Pancreas (tissue), 10 donors: ENCODE measurements at regions not wholly inside any gene's neighbourhood (a gene's known extent, or its start where the extent isn't known, plus 50 kb on each side); places are given as distances from the start of the nearest gene placed in this dataset.

Source experiments
- ATAC-seq, 4 donors: fragments of 200-7000 bp; cut with Tn5 transposase; one replicate each; pipeline versions ENCODE4 v1.8.0 to v1.9.1; 2020; ENCODE audit warnings: mild to moderate bottlenecking in 4 of 4, moderate library complexity in 4 of 4
- DNase-seq, 6 donors: peaks; one replicate each; pipeline ENCODE4 v3.0.0-alpha.2; 2020
- FAIRE-seq: peaks from 2 replicates; lab custom pipeline; 2012; peaks lifted over from hg19 to GRCh38; lab: Jason Lieb, UNC
- H3K27ac ChIP-seq, 4 donors: fragments of 200-600 bp; sonication (generic); 1 replicate in 3 of 4; 2 replicates in 1 of 4; pipeline versions ENCODE4 v1.5.0 to v1.8.0; 2020
- H3K27me3 ChIP-seq, 4 donors: fragments of 200-600 bp; one replicate each; pipeline ENCODE4 v1.8.0; 2021
- H3K36me3 ChIP-seq, 3 donors: fragments of 200-600 bp; sonication (generic) in 1 of 3; one replicate each; pipeline versions ENCODE4 v1.5.0 to v1.8.0; 2020 to 2021
- H3K4me1 ChIP-seq, 3 donors: fragments of 200-600 bp; one replicate each; pipeline ENCODE4 v1.8.0; 2021
- H3K4me3 ChIP-seq, 4 donors: fragments of 200-600 bp; sonication (generic) in 2 of 4; one replicate each; pipeline versions ENCODE4 v1.5.0 to v1.8.0; 2020 to 2021
- H3K9me3 ChIP-seq, 4 donors: fragments of 200-600 bp; one replicate each; pipeline ENCODE4 v1.8.0; 2021
- CTCF ChIP-seq, 4 donors: fragments of 200-600 bp; sonication (generic) in 3 of 4; IDR thresholded peaks; one replicate each; pipeline versions ENCODE4 v1.5.0 to v1.8.0; 2021; ENCODE audit warnings: antibody characterized with exemption in 4 of 4
- WGBS, 2 donors: extraction: QIAGEN DNeasy Blood & Tissue Kit; methylation state at CpG; one replicate each; pipeline ENCODE4 v1.1.7; 2013; 5-methylcytosine and 5-hydroxymethylcytosine counted together
- intact Hi-C, 3 donors: fragments of 100-400 bp; cut with DNase I; formaldehyde crosslinking; loops; one replicate each; pipeline versions ENCODE4 v1.11.1 to v1.14.2; 2022
- donor health status: healthy with polysubstance abuse.
- donor health status: DM: no; HTN: no; CAD: no; lungs with moderate emphysema.
- donor health status: DM: no; HTN: no; CAD: no.
- donor health status: control.
- donor health status: control.
- donor health status: Bipolar disorder and iron deficiency.
- donor health status: DM: yes; HTN: yes; CAD: no.
- donor health status: DM: no; HTN: no; CAD: no.
- donor health status: DM: no; HTN: no; CAD: no.
- donor health status: DM: yes; HTN: yes; CAD: no.

- no peaks in the 10 kb centered on the region for H3K9me3 ChIP-seq
- FAIRE-seq, result no peak
- no peaks in the 10 kb centered on the region for H3K4me1 ChIP-seq
- H3K27ac ChIP-seq, result no peak overlapping the region
- no peaks in the 10 kb centered on the region for H3K36me3 ChIP-seq
- DNase-seq, result no peak
- H3K27me3 ChIP-seq, result no peaks in the 10 kb centered on the region
- WGBS, 2 donors, result 58% methylated on average over 4 of the region's 4 CpGs
- TF ChIP-seq CTCF (IDR thresholded peaks at IDR 0.05), result no peak
- peak in 1 of 4 donors; percentile 15 for ATAC-seq
- H3K4me3 ChIP-seq, result no peak overlapping the region
- intact Hi-C loops, result no loop called here
These were observed 224.7 kb upstream of the SATB1 start for GRCh38 chr3:18649666-18650363.

- no peak for TF ChIP-seq CTCF (IDR thresholded peaks at IDR 0.05)
- intact Hi-C loops, result no loop called here
- FAIRE-seq (no peak), DNase-seq (no peak), ATAC-seq (no peak)
- H3K36me3 ChIP-seq, result no peaks in the 10 kb centered on the region
- no peaks in the 10 kb centered on the region for H3K9me3 ChIP-seq
- 0% methylated on average over 1 of the region's 1 CpG for WGBS, 2 donors
- no peak overlapping the region for H3K27ac ChIP-seq
- no peaks in the 10 kb centered on the region for H3K4me1 ChIP-seq
- H3K4me3 ChIP-seq, result no peak overlapping the region
- no peaks in the 10 kb centered on the region for H3K27me3 ChIP-seq
These were observed 223.8 kb upstream of the SATB1 start for GRCh38 chr3:18648868-18649462.

- FAIRE-seq, result no peak
- TF ChIP-seq CTCF (IDR thresholded peaks at IDR 0.05), result no peak
These were observed 223.0 kb upstream of the SATB1 start for GRCh38 chr3:18648159-18648558.

GRCh38 chr3:18645619-18646018 lies 220.5 kb upstream of the SATB1 start:
- no peaks in the 10 kb centered on the region for H3K27me3 ChIP-seq
- no peak for FAIRE-seq
- H3K4me3 ChIP-seq, result no peak overlapping the region
- no peaks in the 10 kb centered on the region for H3K4me1 ChIP-seq
- no peak overlapping the region for H3K27ac ChIP-seq
- H3K36me3 ChIP-seq, result no peaks in the 10 kb centered on the region
- no peak for ATAC-seq
- no peak for DNase-seq
- intact Hi-C loops, result no loop called here
- TF ChIP-seq CTCF (IDR thresholded peaks at IDR 0.05), result no peak
- 79 to 89% methylated on average over 2 of the region's 2 CpGs for WGBS, 2 donors
- no peaks in the 10 kb centered on the region for H3K9me3 ChIP-seq

More at GRCh38 chr3:18648159-18648558, 223.0 kb upstream of the SATB1 start:
- WGBS, 2 donors, result 78 to 81% methylated on average over 2 of the region's 2 CpGs
- DNase-seq (no peak), ATAC-seq (peak in 2 of 4 donors; percentile 27 to 30)
- Histone ChIP-seq H3K27me3 (no peaks in the 10 kb centered on the region), H3K9me3 (no peaks in the 10 kb centered on the region), H3K4me3 (no peak overlapping the region), H3K27ac (no peak overlapping the region), H3K4me1 (no peaks in the 10 kb centered on the region), H3K36me3 (no peaks in the 10 kb centered on the region)
- intact Hi-C loops, result no loop called here

GRCh38 chr3:18643281-18643680 lies 218.1 kb upstream of the SATB1 start:
- H3K4me3 ChIP-seq, result no peak overlapping the region
- no peaks in the 10 kb centered on the region for H3K36me3 ChIP-seq
- peak in 1 of 6 donors; percentile 14 for DNase-seq
- FAIRE-seq, result no peak
- peak; percentile 58 to 81 (median 64) for ATAC-seq
- intact Hi-C loops, result no loop called here
- H3K27me3 ChIP-seq, result no peaks in the 10 kb centered on the region
- no peaks in the 10 kb centered on the region for H3K4me1 ChIP-seq
- H3K9me3 ChIP-seq, result no peaks in the 10 kb centered on the region
- WGBS, 2 donors, result 39 to 43% methylated on average over 3 of the region's 3 CpGs
- H3K27ac ChIP-seq, result no peak overlapping the region
- TF ChIP-seq CTCF (IDR thresholded peaks at IDR 0.05), result no peak
